Panc1 (cell line): ENCODE measurements at regions not wholly inside any gene's neighbourhood (a gene's known extent, or its start where the extent isn't known, plus 50 kb on each side); places are given as distances from the start of the nearest gene placed in this dataset.
"Not testable (repeated sequence)": the region's sequence is repeated elsewhere in the genome, so short reads cannot be mapped to it uniquely, and the experiment has no call there.

Experiments used
- CTCF ChIP-seq: fragments of 450-650 bp; IDR thresholded peaks from 2 replicates; pipeline ENCODE4 v1.5.1; 2017; ENCODE audit warnings: mild to moderate bottlenecking
- REST ChIP-seq, 2 experiments: IDR thresholded peaks; 2 replicates each; pipeline ENCODE4 v1.6.1; 2011 to 2012; ENCODE audit warnings: low read depth in 2 of 2, control low read depth in 1 of 2, low read length in 1 of 2, mild to moderate bottlenecking in 1 of 2, moderate library complexity in 1 of 2; ENCODE audit not compliant: insufficient read depth in 1 of 2

- not testable (repeated sequence) for TF ChIP-seq CTCF; REST (IDR thresholded peaks at IDR 0.05; ENCODE audit: insufficient read depth in 1 of 2, low read depth in 2 of 2, low read length in 1 of 2)
Observed at GRCh38 chr15:20775412-20775811, 90.7 kb downstream of the POTEB2 start.
